Activated naive CD8-positive, alpha-beta T cell treated with anti-CD3 and anti-CD28 coated beads, Interleukin-2, amount 50 U/mL, for 24 hours (primary cell): ENCODE measurements at regions not wholly inside any gene's neighbourhood (a gene's known extent, or its start where the extent isn't known, plus 50 kb on each side); places are given as distances from the start of the nearest gene placed in this dataset.

Experiments
- ATAC-seq: fragments of 150-1000 bp; cut with Tn5 transposase; one replicate; pipeline ENCODE4 v1.10.0; 2021
- DNase-seq: peaks from one replicate; pipeline ENCODE4 v3.0.0; 2021
- H3K27ac Mint-ChIP-seq: one replicate; pipeline ENCODE4 v1.8.0; 2021; ENCODE audit warnings: mild to moderate bottlenecking, mixed read lengths
- H3K27me3 Mint-ChIP-seq: one replicate; pipeline ENCODE4 v1.8.0; 2021; ENCODE audit warnings: mixed read lengths
- H3K36me3 Mint-ChIP-seq: one replicate; pipeline ENCODE4 v1.8.0; 2021; ENCODE audit warnings: low read depth, mixed read lengths
- H3K4me1 Mint-ChIP-seq: one replicate; pipeline ENCODE4 v1.8.0; 2021; ENCODE audit warnings: mixed read lengths
- H3K4me3 Mint-ChIP-seq: one replicate; pipeline ENCODE4 v1.8.0; 2021; ENCODE audit warnings: mild to moderate bottlenecking, moderate library complexity, mixed read lengths
- H3K9me3 Mint-ChIP-seq: one replicate; pipeline ENCODE4 v1.8.0; 2021; ENCODE audit warnings: mixed read lengths

GRCh38 chr12:97899956-97900355, 437.4 kb downstream of the RMST start:
- H3K27ac Mint-ChIP-seq, result no peak overlapping the region
- no peaks in the 10 kb centered on the region for H3K27me3 Mint-ChIP-seq
- DNase-seq (no peak), ATAC-seq (no peak)
- H3K4me1 Mint-ChIP-seq, result no peaks in the 10 kb centered on the region
- H3K9me3 Mint-ChIP-seq, result no peaks in the 10 kb centered on the region
- no peaks in the 10 kb centered on the region for H3K36me3 Mint-ChIP-seq
- no peak overlapping the region for H3K4me3 Mint-ChIP-seq

GRCh38 chr12:97903356-97903755, 440.8 kb downstream of the RMST start:
- no peaks in the 10 kb centered on the region for H3K36me3 Mint-ChIP-seq
- ATAC-seq (no peak), DNase-seq (no peak)
- H3K4me1 Mint-ChIP-seq, result no peaks in the 10 kb centered on the region
- no peak overlapping the region for H3K27ac Mint-ChIP-seq
- H3K4me3 Mint-ChIP-seq, result no peak overlapping the region
- H3K9me3 Mint-ChIP-seq, result no peaks in the 10 kb centered on the region
- no peaks in the 10 kb centered on the region for H3K27me3 Mint-ChIP-seq

- no peak overlapping the region for H3K4me3 Mint-ChIP-seq
- no peak for DNase-seq
- H3K9me3 Mint-ChIP-seq, result no peaks in the 10 kb centered on the region
- H3K27me3 Mint-ChIP-seq, result no peaks in the 10 kb centered on the region
- H3K4me1 Mint-ChIP-seq, result no peaks in the 10 kb centered on the region
- ATAC-seq, result no peak
- no peaks in the 10 kb centered on the region for H3K36me3 Mint-ChIP-seq
- no peak overlapping the region for H3K27ac Mint-ChIP-seq
Observed at GRCh38 chr12:97907504-97907903, 444.9 kb downstream of the RMST start.

- ATAC-seq (no peak), DNase-seq (no peak)
- H3K27ac Mint-ChIP-seq, result no peak overlapping the region
- H3K9me3 Mint-ChIP-seq, result no peaks in the 10 kb centered on the region
- no peaks in the 10 kb centered on the region for H3K36me3 Mint-ChIP-seq
- H3K4me1 Mint-ChIP-seq, result no peaks in the 10 kb centered on the region
- H3K27me3 Mint-ChIP-seq, result no peaks in the 10 kb centered on the region
- no peak overlapping the region for H3K4me3 Mint-ChIP-seq
Observed at GRCh38 chr12:97910559-97910958, 448.0 kb downstream of the RMST start.

GRCh38 chr12:97912943-97913342, 450.3 kb downstream of the RMST start:
- Mint-ChIP-seq H3K4me1 (no peaks in the 10 kb centered on the region), H3K36me3 (no peaks in the 10 kb centered on the region), H3K4me3 (no peak overlapping the region), H3K27me3 (no peaks in the 10 kb centered on the region), H3K9me3 (no peaks in the 10 kb centered on the region), H3K27ac (no peak overlapping the region)
- ATAC-seq (no peak), DNase-seq (no peak)

GRCh38 chr12:97921979-97922722, 459.5 kb downstream of the RMST start:
- Mint-ChIP-seq H3K4me3 (no peak overlapping the region), H3K9me3 (peaks cover 4% of the 10 kb centered on the region), H3K27me3 (no peaks in the 10 kb centered on the region), H3K4me1 (no peaks in the 10 kb centered on the region), H3K27ac (no peak overlapping the region), H3K36me3 (no peaks in the 10 kb centered on the region)
- ATAC-seq (no peak), DNase-seq (no peak)

GRCh38 chr12:97923546-97923945, 460.9 kb downstream of the RMST start:
- Mint-ChIP-seq H3K4me1 (no peaks in the 10 kb centered on the region), H3K27ac (no peak overlapping the region), H3K4me3 (no peak overlapping the region), H3K36me3 (no peaks in the 10 kb centered on the region), H3K27me3 (no peaks in the 10 kb centered on the region), H3K9me3 (peaks cover 4% of the 10 kb centered on the region)
- ATAC-seq (no peak), DNase-seq (no peak)

- Mint-ChIP-seq H3K27me3 (no peaks in the 10 kb centered on the region), H3K4me1 (no peaks in the 10 kb centered on the region), H3K9me3 (peaks cover 4% of the 10 kb centered on the region), H3K27ac (no peak overlapping the region), H3K36me3 (no peaks in the 10 kb centered on the region), H3K4me3 (no peak overlapping the region)
- ATAC-seq (no peak), DNase-seq (no peak)
Observed at GRCh38 chr12:97924122-97924521, 461.5 kb downstream of the RMST start.

GRCh38 chr12:97927977-97928376, 465.4 kb downstream of the RMST start:
- ATAC-seq (no peak), DNase-seq (no peak)
- Mint-ChIP-seq H3K27me3 (no peaks in the 10 kb centered on the region), H3K9me3 (no peaks in the 10 kb centered on the region), H3K4me3 (no peak overlapping the region), H3K27ac (no peak overlapping the region), H3K36me3 (no peaks in the 10 kb centered on the region), H3K4me1 (no peaks in the 10 kb centered on the region)

- no peak overlapping the region for H3K4me3 Mint-ChIP-seq
- H3K36me3 Mint-ChIP-seq, result no peaks in the 10 kb centered on the region
- no peak for DNase-seq
- H3K9me3 Mint-ChIP-seq, result no peaks in the 10 kb centered on the region
- H3K27me3 Mint-ChIP-seq, result no peaks in the 10 kb centered on the region
- no peaks in the 10 kb centered on the region for H3K4me1 Mint-ChIP-seq
- no peak for ATAC-seq
- no peak overlapping the region for H3K27ac Mint-ChIP-seq
Observed at GRCh38 chr12:97936165-97936564, 473.6 kb downstream of the RMST start.

- Mint-ChIP-seq H3K4me3 (no peak overlapping the region), H3K9me3 (no peaks in the 10 kb centered on the region), H3K27me3 (no peaks in the 10 kb centered on the region), H3K27ac (no peak overlapping the region), H3K4me1 (no peaks in the 10 kb centered on the region), H3K36me3 (no peaks in the 10 kb centered on the region)
- ATAC-seq (no peak), DNase-seq (no peak)
Observed at GRCh38 chr12:97938031-97938430, 475.4 kb downstream of the RMST start.

- no peaks in the 10 kb centered on the region for H3K27me3 Mint-ChIP-seq
- H3K27ac Mint-ChIP-seq, result no peak overlapping the region
- no peak for DNase-seq
- H3K4me1 Mint-ChIP-seq, result no peaks in the 10 kb centered on the region
- no peak for ATAC-seq
- H3K9me3 Mint-ChIP-seq, result no peaks in the 10 kb centered on the region
- H3K4me3 Mint-ChIP-seq, result no peak overlapping the region
- H3K36me3 Mint-ChIP-seq, result no peaks in the 10 kb centered on the region
Observed at GRCh38 chr12:97939156-97939555, 476.6 kb downstream of the RMST start.

GRCh38 chr12:97940105-97940504, 477.5 kb downstream of the RMST start:
- Mint-ChIP-seq H3K36me3 (no peaks in the 10 kb centered on the region), H3K27me3 (no peaks in the 10 kb centered on the region), H3K9me3 (no peaks in the 10 kb centered on the region), H3K27ac (no peak overlapping the region), H3K4me3 (no peak overlapping the region), H3K4me1 (no peaks in the 10 kb centered on the region)
- ATAC-seq, result no peak
- DNase-seq, result no peak

- H3K4me3 Mint-ChIP-seq, result no peak overlapping the region
- H3K4me1 Mint-ChIP-seq, result no peaks in the 10 kb centered on the region
- H3K9me3 Mint-ChIP-seq, result no peaks in the 10 kb centered on the region
- H3K27me3 Mint-ChIP-seq, result no peaks in the 10 kb centered on the region
- no peak for DNase-seq
- ATAC-seq, result no peak
- no peaks in the 10 kb centered on the region for H3K36me3 Mint-ChIP-seq
- H3K27ac Mint-ChIP-seq, result no peak overlapping the region
Observed at GRCh38 chr12:97940629-97941028, 478.0 kb downstream of the RMST start.

GRCh38 chr12:97941686-97942354, 479.2 kb downstream of the RMST start:
- no peak overlapping the region for H3K4me3 Mint-ChIP-seq
- no peaks in the 10 kb centered on the region for H3K9me3 Mint-ChIP-seq
- no peaks in the 10 kb centered on the region for H3K27me3 Mint-ChIP-seq
- H3K27ac Mint-ChIP-seq, result no peak overlapping the region
- ATAC-seq (no peak), DNase-seq (no peak)
- no peaks in the 10 kb centered on the region for H3K4me1 Mint-ChIP-seq
- no peaks in the 10 kb centered on the region for H3K36me3 Mint-ChIP-seq
